Suprapubic skin (tissue), 4 donors: ENCODE measurements at regions not wholly inside any gene's neighbourhood (a gene's known extent, or its start where the extent isn't known, plus 50 kb on each side); places are given as distances from the start of the nearest gene placed in this dataset.

Experiments used
- CTCF ChIP-seq, 2 donors: fragments of 200-600 bp in 1 of 2; fragments of 450-650 bp in 1 of 2; sonication (generic) in 1 of 2; IDR thresholded peaks; one replicate each; pipeline ENCODE4 v1.5.1; 2016 to 2019; ENCODE audit warnings: antibody characterized with exemption in 2 of 2, mild to moderate bottlenecking in 1 of 2, moderate library complexity in 1 of 2
- EP300 ChIP-seq: sonication (generic); formaldehyde crosslinking; IDR thresholded peaks from one replicate; pipeline ENCODE4 v1.6.1; 2017; ENCODE audit warnings: antibody characterized with exemption
- POLR2A ChIP-seq, 2 donors: fragments of 450-650 bp; IDR thresholded peaks; one replicate each; pipeline ENCODE4 v1.6.1; 2017; ENCODE audit warnings: antibody characterized with exemption in 2 of 2, mild to moderate bottlenecking in 2 of 2, moderate library complexity in 2 of 2
- POLR2AphosphoS5 ChIP-seq, 3 donors: sonication (generic); formaldehyde crosslinking; IDR thresholded peaks; one replicate each; pipeline ENCODE4 v1.6.1; 2017; ENCODE audit warnings: antibody characterized with exemption in 3 of 3

GRCh38 chr5:82720213-82721086, 356.7 kb downstream of the TMEM167A start:
- TF ChIP-seq POLR2A (IDR thresholded peaks at IDR 0.05) (no peak), CTCF (IDR thresholded peaks at IDR 0.05) (no peak), EP300 (no peak), POLR2AphosphoS5 (IDR thresholded peaks at IDR 0.05) (no peak)
